Thyroid gland (tissue), 4 donors: ENCODE measurements at regions not wholly inside any gene's neighbourhood (a gene's known extent, or its start where the extent isn't known, plus 50 kb on each side); places are given as distances from the start of the nearest gene placed in this dataset.

ENCODE experiments used
- CTCF ChIP-seq, 6 experiments: fragments of 200-600 bp in 3 of 6; fragments of 450-650 bp in 3 of 6; sonication (generic) in 3 of 6; IDR thresholded peaks; one replicate each; pipeline ENCODE4 v1.5.1; 2016 to 2019; ENCODE audit warnings: antibody characterized with exemption in 6 of 6, mild to moderate bottlenecking in 2 of 6, inconsistent platforms in 1 of 6, moderate library complexity in 1 of 6
- POLR2A ChIP-seq, 2 donors: fragments of 450-650 bp; IDR thresholded peaks; one replicate each; pipeline ENCODE4 v1.6.1; 2017; ENCODE audit warnings: antibody characterized with exemption in 2 of 2, mild to moderate bottlenecking in 2 of 2, moderate library complexity in 1 of 2

GRCh38 chr20:47879771-47880170 is 94.5 kb upstream of the SULF2 start:
- TF ChIP-seq POLR2A (IDR thresholded peaks at IDR 0.05) = no peak
- no peak for TF ChIP-seq CTCF (IDR thresholded peaks at IDR 0.05)
